BJ (cell line): ENCODE measurements at regions not wholly inside any gene's neighbourhood (a gene's known extent, or its start where the extent isn't known, plus 50 kb on each side); places are given as distances from the start of the nearest gene placed in this dataset.
"Not testable (repeated sequence)": the region's sequence is repeated elsewhere in the genome, so short reads cannot be mapped to it uniquely, and the experiment has no call there.

Experiments used
- CTCF ChIA-PET: fragments of 350-600 bp; formaldehyde crosslinking; extraction: SDS; loops from one replicate; lab custom pipeline; 2021; ENCODE audit warnings: antibody characterized with exemption, inconsistent platforms; lab: Yijun Ruan, JAX
- POLR2A ChIA-PET: fragments of 300-600 bp; sonication (Branson Sonifier 250); formaldehyde crosslinking; extraction: SDS; loops from one replicate; lab custom pipeline; 2021; ENCODE audit warnings: antibody characterized with exemption; lab: Charles Lee
- DNase-seq: peaks from one replicate; pipeline ENCODE4 v3.0.0-alpha.2; 2011; ENCODE audit warnings: low read depth
- H3K27me3 ChIP-seq: 2 replicates; pipeline ENCODE4 v1.6.0; 2011; ENCODE audit warnings: low read length; ENCODE audit not compliant: control insufficient read depth, insufficient read depth
- H3K36me3 ChIP-seq: 2 replicates; pipeline ENCODE4 v1.5.1; 2011; ENCODE audit warnings: low read length; ENCODE audit not compliant: control insufficient read depth, insufficient read depth
- H3K4me3 ChIP-seq: 2 replicates; pipeline ENCODE4 v1.5.1; 2011; ENCODE audit warnings: low read depth, mild to moderate bottlenecking, control low read depth, low read length
- CTCF ChIP-seq: IDR thresholded peaks from 2 replicates; pipeline ENCODE4 v1.5.1; 2011; ENCODE audit warnings: low read depth, mild to moderate bottlenecking, control low read depth, inconsistent platforms, low read length, moderate library complexity; ENCODE audit not compliant: insufficient read depth

DNA sequence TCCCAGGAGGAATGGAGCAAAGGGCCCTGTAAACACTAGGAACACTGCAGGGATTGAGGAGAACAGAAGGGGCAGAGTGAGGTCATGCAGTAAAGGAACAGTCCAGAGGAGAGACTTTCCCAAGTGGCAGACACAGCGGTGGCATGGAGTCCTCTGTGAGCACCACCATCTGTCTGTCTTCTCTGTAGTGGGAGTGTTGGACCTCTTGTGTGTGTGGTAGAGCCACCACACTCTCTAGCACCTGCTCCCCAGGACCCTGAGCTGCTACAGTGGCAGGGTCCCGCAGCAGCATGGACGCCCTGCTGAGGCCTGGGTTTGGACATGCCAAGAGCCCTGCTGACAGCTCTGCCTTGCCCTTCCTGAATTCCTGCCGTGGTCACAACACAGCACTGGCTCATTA is 75.7 kb upstream of the LARP1 start:
- POLR2A ChIA-PET = no interaction called here
- TF ChIP-seq CTCF = no peak
- no peaks in the 10 kb centered on the region for H3K36me3 ChIP-seq
- no peaks in the 10 kb centered on the region; the same call in 1 of the 2 replicates for H3K27me3 ChIP-seq
- CTCF ChIA-PET = interaction anchor here (1.1 kb wide), 1 partner anchor 24 kb away, joined by 4 read pairs; no protein-coding TSS in a partner anchor
- DNase-seq = no peak
- H3K4me3 ChIP-seq = no peak overlapping the region

DNA sequence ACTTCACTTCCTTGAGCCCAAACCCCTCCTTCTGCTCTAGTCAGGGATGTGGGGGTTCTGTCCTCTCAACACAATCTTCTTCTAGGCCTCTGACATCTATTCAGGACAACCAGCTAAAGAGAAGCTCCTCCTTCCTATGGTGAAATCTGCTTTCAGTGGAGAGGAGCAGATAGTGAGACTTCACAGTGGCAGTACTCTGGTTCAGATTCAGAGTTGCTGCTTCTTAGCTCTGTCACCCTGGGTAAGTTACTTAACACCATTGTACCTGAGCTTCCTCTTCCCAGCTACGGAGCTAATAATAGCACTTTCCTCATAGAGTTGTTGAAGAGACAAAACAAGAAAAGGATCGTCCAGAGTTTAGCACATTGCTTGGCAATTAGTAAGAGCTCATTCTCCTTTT is 77.3 kb upstream of the LARP1 start:
- no peak for TF ChIP-seq CTCF
- DNase-seq = no peak

GRCh38 chr5:154676508-154676907 is 78.7 kb upstream of the LARP1 start:
- H3K36me3 ChIP-seq = no peaks in the 10 kb centered on the region
- POLR2A ChIA-PET = no interaction called here
- DNase-seq = no peak
- CTCF ChIA-PET = interaction anchor here (1.0 kb wide), 1 partner anchor 17 kb away, joined by 3 read pairs; no protein-coding TSS in a partner anchor
- H3K27me3 ChIP-seq = no peaks in the 10 kb centered on the region; the same call in 1 of the 2 replicates
- TF ChIP-seq CTCF = no peak
- no peak overlapping the region for H3K4me3 ChIP-seq

More for the DNA sequence above, 77.3 kb upstream of the LARP1 start:
- Histone ChIP-seq H3K4me3 (no peak overlapping the region), H3K36me3 (no peaks in the 10 kb centered on the region), H3K27me3 (no peaks in the 10 kb centered on the region; the same call in 1 of the 2 replicates)
- POLR2A ChIA-PET = interaction anchor here (0.6 kb wide), 1 partner anchor 24 kb away, joined by 5 read pairs; no protein-coding TSS in a partner anchor
- CTCF ChIA-PET = interaction anchor here (0.6 to 1.1 kb wide), 3 partner anchors 10 to 644 kb away, joined by 3 to 4 read pairs (median 4); no protein-coding TSS in a partner anchor

DNA sequence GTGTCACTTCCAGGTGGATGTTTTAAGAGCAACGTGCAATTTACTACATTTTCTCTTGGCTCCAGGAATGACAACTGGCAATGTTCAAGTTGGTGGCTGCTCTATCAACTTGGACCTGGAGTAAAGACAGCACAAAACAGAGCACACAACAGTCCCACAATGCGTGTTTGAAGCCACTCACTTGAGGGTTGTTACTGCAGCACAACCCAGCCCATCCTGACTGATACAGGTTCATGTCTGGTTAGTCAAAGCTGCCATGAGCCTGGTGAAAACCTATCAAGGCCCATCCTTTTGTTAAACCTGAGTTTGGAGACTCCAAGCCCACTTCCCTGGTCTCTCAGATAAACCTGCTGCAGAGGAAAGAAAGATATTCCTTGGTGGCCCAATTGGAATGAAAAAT is 81.1 kb upstream of the LARP1 start:
- no peak for TF ChIP-seq CTCF
- H3K27me3 ChIP-seq = no peaks in the 10 kb centered on the region; the same call in 1 of the 2 replicates
- DNase-seq = no peak
- H3K36me3 ChIP-seq = no peaks in the 10 kb centered on the region
- no peak overlapping the region for H3K4me3 ChIP-seq
- POLR2A ChIA-PET = no interaction called here
- CTCF ChIA-PET = no interaction called here

GRCh38 chr5:154673506-154673905 is 81.7 kb upstream of the LARP1 start:
- ChIA-PET CTCF (no interaction called here), POLR2A (no interaction called here)
- DNase-seq = no peak
- Histone ChIP-seq H3K36me3 (no peaks in the 10 kb centered on the region), H3K27me3 (no peaks in the 10 kb centered on the region; the same call in 1 of the 2 replicates), H3K4me3 (no peak overlapping the region)
- TF ChIP-seq CTCF = no peak

DNA sequence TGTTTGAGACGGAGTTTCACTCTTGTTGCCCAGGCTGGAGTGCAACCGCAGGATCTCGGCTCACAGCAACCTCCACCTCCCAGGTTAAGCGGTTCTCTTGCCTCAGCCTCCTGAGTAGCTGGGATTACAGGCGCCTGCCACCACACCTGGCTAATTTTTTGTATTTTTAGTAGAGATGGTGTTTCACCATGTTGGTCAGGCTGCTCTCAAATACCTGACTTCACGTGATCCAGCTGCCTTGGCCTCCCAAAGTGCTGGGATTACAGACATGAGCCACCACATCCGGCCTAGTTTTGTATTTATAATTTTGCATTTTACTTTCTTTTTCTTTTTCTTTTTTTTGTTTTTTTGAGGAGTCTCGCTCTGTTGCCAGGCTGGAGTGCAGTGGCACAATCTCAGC is 85.3 kb upstream of the LARP1 start:
- CTCF ChIA-PET, POLR2A ChIA-PET, H3K4me3 ChIP-seq, H3K27me3 ChIP-seq, DNase-seq, H3K36me3 ChIP-seq: not testable (repeated sequence)
